Erythroblast (primary cell): ENCODE measurements at regions not wholly inside any gene's neighbourhood (a gene's known extent, or its start where the extent isn't known, plus 50 kb on each side); places are given as distances from the start of the nearest gene placed in this dataset.

ENCODE experiments used
- GATA1 ChIP-seq: IDR thresholded peaks from 2 replicates; pipeline ENCODE4 v1.6.1; 2011; ENCODE audit warnings: low read depth, mild to moderate bottlenecking, control low read depth, low read length, moderate library complexity
- POLR2A ChIP-seq: IDR thresholded peaks from 2 replicates; pipeline ENCODE4 v1.6.1; 2011; ENCODE audit warnings: mild to moderate bottlenecking, low read length

GRCh38 chr17:77045441-77046041, 95.2 kb upstream of the SEC14L1 start:
- TF ChIP-seq POLR2A (no peak), GATA1 (no peak)
